Neural cell (in vitro differentiated cells): ENCODE measurements at regions not wholly inside any gene's neighbourhood (a gene's known extent, or its start where the extent isn't known, plus 50 kb on each side); places are given as distances from the start of the nearest gene placed in this dataset.

Experiments used
- CTCF ChIP-seq: fragments of 450-650 bp; IDR thresholded peaks from 2 replicates; pipeline ENCODE4 v1.5.1; 2014; ENCODE audit warnings: antibody characterized with exemption, mild to moderate bottlenecking, moderate library complexity; ENCODE audit not compliant: poor library complexity, severe bottlenecking
- EP300 ChIP-seq: fragments of 450-650 bp; conservative IDR thresholded peaks from 2 replicates; pipeline ENCODE4 v1.6.1; 2014; ENCODE audit warnings: antibody characterized with exemption, mild to moderate bottlenecking, moderate library complexity; ENCODE audit not compliant: poor library complexity, severe bottlenecking
- EZH2 ChIP-seq: fragments of 200-600, 300-800 bp; shearing (Covaris generic), sonication (generic); IDR thresholded peaks from 2 replicates; pipeline ENCODE4 v1.6.1; 2014; ENCODE audit warnings: antibody characterized with exemption, low read length, borderline replicate concordance, mild to moderate bottlenecking; ENCODE audit not compliant: insufficient read depth, poor library complexity, severe bottlenecking
- POLR2AphosphoS5 ChIP-seq: IDR thresholded peaks from 2 replicates; pipeline ENCODE4 v1.6.1; 2012
- RAD21 ChIP-seq: fragments of 450-650 bp; conservative IDR thresholded peaks from 2 replicates; pipeline ENCODE4 v1.6.1; 2014; ENCODE audit warnings: antibody characterized with exemption, mild to moderate bottlenecking, moderate library complexity
- TAF1 ChIP-seq: IDR thresholded peaks from 2 replicates; pipeline ENCODE4 v1.6.1; 2012; ENCODE audit warnings: low read depth

- TF ChIP-seq CTCF (no peak), RAD21 (no peak), TAF1 (no peak), EZH2 (no peak), EP300 (no peak), POLR2AphosphoS5 (no peak)
Observed at GRCh38 chrX:46447384-46447783, 97.8 kb downstream of the ZNF674 start.
